NK-92 treated with Interleukin-12 subunit alpha and Interleukin-12 subunit beta, amount 100 ng/mL, for 24 hours (cell line): ENCODE measurements at regions not wholly inside any gene's neighbourhood (a gene's known extent, or its start where the extent isn't known, plus 50 kb on each side); places are given as distances from the start of the nearest gene placed in this dataset.

ENCODE experiments used
- DNase-seq: peaks from one replicate; lab custom pipeline; 2025; lab: John Stamatoyannopoulos, UW

DNA sequence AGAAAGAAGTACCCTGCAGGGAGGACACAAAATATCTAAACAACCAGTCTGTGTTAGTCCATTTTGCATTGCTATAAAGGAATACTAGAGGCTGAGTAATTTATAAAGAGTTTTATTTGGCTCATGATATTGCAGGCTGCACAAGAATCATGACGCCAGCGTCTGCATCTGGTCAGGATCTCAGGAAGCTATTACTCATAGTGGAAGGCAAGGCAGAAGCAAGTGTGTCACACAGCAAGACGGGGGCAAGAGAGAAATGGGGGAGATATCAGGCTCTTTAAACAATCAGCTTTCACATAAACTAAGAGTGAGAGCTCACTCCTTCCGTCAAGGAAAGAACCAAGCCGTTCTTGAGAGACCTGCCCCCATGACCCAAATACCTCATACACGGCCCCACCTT, 614.8 kb downstream of the ZIC1 start:
- DNase-seq: no peak

DNA sequence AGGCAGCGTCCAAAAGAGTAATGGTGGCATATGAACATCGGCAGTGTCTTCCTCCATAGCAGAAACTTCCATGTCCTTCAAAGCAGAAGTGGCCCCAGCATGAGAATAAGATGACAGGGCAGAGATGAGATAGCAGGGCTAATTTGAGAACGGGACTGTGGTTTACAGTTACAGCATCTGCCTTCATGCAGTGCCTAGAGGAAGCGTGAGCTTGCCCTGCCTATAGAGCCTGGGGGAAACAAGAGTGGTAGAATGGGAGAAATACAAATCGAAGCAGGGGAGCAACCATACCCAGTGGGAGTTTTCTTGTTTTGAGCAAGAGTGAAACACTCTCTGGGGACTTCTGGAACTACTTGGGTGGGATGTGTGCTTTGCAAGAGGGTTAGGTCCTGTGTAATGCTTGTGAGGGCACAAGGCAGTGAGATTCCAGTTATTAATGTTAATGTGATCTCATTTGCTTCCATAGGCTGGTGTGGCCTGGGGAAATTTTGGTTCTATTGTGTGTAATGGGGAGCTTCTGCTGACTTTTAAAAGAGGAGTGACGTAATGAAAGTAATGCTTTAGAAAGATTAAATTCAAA, 616.9 kb downstream of the ZIC1 start:
- DNase-seq: no peak

DNA sequence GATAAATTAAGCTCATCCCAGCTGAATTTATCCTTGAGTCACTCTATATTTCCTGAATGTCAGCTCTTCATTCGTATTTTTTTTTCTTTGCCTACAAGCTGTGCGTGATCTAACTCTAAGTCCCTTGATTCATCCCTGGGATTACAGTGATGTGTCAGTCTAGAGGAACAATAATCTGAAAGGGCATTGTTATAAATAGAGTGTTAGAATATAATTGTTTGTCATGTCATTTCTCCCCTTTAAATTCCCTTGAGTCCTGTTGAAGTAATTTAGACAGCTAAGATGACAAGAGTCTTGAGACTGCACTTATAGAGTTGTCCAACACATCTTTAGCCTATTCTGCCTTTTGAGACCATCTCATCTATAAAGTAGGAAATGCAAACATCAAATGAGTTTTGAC, 621.8 kb downstream of the ZIC1 start:
- no peak for DNase-seq

DNA sequence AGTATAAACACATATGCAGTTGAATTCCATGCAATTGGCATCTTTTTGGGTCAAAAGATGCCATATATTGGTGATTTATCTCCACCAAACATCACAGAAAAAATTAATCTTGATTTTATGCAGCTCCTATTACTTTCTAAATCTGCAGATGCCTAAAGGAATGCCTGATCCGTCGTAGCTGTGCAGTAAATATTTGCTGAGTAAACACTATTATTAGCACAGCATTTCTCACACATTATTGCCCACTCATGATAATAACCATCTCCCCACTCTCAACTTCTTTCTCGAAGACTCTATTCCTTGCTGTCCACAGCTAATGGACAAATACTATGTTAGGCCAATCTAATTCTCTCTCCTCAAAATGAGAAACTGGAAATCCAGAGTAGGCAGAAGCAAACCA, 625.2 kb downstream of the ZIC1 start:
- no peak for DNase-seq

DNA sequence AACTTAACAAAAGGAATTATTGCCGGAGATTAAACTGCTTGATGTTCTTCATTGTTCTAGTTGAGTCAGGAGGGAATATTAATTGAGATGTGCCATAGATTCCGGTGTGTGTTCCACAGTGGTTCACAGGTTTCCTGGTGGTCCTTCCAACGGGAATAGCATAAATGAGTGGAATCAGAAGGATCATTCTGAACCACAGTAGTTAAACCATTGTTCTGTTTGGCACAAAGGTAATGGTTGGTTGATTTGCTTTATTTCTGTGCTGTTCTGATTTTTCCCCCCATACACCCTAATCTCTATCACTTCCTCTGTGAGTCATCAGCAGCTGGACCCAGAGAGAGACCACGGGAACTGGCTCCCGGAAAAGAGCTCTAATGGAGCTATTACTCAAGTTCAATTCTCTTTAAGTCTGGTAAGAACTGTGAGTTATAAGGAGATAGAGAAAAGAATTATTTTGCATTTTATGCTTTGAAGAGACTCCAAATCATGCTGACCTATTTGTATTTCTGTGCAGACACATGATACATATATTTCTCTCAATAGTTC, 627.2 kb downstream of the ZIC1 start:
- no peak for DNase-seq

DNA sequence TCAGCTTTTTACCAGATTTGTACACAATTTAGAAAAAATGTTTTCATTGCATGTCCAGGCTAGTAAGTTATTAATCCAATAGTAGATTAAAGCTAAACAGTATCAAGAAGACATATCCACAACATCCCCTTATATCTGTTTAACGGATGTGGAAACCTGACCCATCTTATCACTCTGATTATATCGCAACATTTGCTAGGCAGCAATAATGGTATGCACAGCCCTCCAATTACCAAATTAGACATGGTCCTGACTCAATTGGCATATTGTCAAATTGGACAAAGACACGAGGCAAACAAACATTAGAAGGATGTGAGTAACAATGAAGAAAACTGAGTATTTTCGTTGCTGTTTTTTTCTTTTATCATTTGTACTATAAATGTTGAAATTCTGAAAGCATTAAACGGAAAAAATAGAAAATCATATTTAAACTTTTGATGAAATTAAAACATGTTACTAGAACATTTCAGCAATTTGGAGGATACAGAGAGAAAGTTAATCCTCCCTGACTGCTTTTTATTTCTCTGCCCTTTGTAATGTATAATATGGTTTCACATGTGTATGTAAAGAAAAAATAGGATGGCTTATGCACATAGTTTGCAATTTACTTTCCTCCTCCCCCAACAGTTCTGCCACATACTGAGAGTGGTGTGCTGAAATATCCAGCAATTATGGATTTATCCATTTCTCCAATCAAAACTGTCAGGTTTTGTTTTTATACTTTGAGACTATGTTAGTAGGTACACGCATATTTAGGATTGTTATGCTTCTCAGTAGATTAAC, 633.7 kb downstream of the ZIC1 start:
- no peak for DNase-seq

DNA sequence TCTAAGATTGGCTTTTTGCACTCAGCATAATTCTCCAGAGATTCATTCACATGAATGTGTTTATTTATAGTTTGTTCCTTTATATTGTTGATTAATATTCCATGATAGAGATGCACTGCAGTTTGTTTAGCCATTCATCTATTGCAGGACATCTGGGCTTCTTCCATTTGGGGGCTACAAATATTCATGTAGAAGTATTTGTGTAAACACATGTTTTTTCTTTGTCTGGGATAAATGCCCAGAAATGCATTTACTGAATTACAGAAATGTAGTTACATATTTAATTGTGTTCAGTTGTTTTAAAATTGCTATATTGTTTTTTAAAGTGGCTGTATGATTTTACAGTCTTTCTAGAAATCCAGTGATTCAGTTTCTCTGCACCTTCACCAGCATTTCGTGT, 635.0 kb downstream of the ZIC1 start:
- no peak for DNase-seq

DNA sequence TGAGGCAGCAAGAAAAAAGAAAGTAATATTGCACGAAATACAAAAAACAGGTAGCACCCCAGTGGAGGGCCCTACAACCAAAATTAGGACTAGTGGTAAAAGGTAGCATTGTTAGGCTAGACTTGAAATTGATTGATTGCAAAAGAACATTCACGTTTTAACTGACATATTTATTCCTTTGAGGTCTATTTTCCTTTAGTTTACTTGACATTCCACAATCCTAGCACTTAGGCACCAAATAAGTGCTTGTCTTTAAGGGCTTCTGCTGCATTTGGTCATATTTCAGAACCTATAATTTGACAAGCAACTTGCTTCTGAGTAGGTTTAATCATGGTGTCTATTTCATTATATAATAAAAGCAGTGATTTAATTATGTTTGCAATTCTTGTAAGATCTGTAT, 642.7 kb upstream of the AGTR1 start:
- no peak for DNase-seq

DNA sequence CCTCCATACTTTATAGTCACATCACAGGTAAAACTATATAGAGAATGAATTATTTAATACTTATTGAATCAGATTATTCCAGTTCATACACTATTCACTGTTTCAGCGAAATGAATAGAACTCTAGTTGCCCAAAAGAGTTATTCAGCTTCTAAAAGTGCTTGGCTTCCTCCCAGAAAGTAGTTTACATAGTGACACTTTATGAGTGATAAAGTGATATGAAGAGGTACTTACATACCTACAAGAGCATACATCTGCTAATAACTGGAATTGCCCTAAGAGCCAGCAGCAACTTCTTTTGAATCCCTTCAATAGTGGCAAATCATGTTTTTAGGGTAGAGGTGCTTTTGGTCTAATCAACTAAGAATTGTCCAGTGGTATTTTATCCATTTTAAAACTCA, 635.1 kb upstream of the AGTR1 start:
- DNase-seq: no peak

DNA sequence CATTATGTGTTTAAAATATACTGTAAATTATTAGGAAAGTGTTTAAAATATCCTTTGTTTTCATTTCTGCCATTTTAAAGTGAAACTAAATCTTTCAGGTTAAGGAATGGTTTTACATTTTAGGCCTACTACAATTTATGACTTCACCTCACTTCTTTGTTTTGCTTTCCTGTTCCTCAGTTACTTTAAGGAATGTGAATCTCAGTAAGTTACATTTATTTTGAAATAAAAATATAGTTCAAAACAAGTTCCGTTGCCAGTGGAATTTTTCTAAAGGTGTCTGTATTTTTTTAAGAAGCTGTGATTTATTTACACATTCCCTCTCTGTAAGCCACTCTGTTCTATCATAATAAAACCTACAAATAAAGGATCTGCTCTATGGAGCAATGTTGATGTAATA, 630.9 kb upstream of the AGTR1 start:
- no peak for DNase-seq

DNA sequence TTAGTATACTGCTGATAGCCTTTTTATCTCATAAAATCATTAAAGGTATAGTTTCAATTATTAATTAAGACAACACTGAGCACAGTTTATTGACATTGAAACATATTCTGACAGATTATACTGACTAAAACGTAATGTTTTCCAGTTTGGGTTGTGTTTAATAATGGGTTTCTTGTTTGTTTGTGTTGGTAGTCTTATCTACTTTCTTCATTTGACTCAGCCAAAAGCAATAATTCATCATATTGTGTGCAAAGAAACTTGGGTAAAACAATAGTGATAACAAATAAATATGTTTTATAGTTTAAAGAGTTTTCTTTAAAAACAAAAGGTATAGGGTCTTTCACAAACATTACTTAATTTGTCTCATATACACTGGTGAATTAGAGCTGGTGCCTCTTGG, 629.2 kb upstream of the AGTR1 start:
- DNase-seq: no peak

DNA sequence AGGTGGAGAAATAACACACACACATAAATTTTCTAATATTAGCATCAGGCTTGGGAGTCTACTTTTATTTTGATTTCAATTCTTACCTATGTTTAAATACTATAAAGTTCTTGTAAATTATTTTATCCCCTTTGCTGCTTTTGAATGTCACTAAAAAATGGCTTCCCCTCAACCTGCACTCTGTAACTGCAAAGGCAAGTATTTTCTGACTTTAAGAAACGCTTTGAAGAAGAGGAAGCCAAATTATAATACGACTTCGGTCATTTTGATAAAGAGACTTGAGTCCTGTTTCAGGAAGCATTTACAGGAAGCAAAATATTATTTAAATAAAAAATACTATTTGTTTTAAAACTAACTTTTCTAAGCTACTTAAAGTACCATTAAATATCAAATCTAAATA, 627.7 kb upstream of the AGTR1 start:
- DNase-seq: no peak

DNA sequence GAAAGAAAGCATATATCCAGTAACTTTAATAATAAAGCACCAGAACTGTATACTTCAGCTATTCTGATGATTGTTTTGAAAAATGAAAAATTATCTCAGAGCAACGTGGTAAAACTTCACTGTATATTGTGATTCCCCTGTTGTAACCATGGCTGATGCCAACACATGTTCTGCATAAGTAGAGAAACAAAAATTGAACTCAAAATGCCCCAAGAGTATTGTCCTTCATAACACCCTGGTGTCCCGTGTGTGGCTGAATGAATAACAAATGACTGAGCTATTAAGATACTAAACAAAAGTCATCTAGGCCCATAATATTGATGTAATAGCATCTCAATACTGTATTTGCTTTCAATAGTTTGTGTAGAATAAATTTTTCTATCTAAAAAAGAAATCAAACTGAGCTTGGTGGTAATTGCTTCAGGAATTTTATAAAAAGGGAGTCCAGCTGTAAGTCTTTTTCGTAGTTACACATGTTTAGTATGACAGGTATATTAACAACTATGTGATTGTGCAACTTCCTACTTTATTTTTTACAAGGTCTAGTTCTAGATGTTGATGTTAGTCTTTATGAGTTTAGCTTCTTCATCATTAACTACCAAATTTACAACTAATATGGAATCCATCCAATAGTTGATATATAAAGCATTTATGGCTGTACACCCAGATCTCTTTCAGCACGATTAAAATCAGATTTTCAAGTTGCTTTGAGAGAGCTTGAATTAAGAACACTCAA, 623.8 kb upstream of the AGTR1 start:
- no peak for DNase-seq

DNA sequence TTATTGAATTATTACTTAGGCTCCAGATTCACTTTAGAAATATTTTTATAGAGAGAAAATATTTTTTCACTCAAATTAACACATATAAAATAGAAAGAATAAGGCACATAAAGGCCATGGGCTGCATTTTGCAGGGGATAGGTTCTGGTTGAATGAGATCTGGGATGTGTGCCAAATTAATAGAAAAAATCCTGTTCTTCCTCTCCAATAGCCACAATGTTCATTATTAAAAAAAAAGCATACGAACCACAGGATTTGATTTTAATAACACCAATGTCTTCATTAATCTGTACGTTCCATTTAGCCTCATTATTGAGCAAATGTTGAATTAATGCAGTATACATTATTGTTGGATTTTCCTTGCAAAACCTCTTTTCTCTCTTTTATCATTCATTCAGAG, 622.8 kb upstream of the AGTR1 start:
- DNase-seq: no peak

DNA sequence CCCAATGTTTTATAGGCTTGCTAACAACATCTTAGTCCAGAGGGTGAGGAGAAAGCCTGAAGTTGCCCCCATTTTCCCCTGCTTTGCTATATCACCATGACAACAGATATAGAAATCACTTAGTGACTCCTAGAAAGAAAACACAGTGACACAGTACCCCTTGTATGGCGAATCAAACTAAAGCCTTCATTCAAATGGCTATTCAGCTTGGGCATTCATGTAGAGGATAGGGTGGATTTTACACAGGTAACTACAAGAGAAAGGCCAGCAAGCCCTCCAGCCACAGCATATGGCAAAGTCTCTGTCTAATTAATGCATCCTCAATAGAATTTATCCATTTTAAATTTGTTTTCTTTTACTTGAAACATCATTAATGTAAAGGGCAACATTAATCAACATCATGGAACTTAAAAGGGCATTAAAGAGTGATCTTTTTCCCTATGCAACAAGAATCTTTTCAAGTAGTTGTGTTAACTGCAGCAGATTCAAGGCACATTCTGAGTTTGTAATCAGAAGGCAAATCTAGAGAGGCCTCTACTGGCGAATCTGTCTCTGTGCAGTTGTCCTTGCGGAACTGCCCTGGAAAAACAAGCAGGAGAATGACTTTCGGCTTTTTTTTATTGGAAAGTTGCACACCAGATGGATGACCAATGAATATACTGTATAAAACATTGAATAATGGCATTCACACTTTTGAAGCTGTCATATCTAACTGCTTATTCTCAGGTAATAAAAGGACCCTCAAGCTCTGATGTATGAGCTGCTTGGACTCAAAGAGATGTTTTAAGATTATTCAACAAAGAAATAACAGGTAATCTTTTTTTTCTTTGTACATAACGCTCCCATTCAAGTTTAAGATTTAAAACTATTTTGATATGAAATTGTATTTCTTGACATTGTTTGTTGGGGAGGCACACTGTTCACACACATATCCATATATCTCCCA, 621.7 kb upstream of the AGTR1 start:
- DNase-seq: no peak

DNA sequence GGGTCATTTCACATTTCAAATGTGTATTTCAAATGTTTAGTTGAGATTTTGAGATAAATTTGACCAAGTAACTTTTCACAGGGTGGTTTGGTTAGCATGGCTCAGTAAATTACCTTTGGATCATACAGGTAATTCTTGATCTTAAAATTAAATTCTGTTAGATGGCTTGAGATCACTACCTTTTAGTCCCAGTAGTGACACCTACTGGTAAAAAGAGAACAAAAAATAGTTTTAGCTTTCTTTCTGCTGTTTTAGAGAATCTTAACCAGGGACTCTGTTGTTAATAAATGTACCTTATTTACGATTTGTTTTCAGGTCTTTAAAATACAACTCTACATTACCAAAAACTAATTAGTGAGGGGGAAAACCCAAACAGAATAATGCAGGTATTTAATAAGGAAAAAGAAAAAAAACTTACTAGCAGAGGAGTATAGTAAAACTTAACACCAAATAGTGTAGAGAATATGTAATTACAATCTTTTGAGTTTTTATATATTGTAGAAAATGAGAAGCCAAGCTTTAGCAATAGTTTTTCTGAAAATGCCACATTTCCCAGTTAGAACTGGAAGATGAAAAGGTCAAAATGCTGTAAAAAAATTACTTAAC, 620.3 kb upstream of the AGTR1 start:
- no peak for DNase-seq

DNA sequence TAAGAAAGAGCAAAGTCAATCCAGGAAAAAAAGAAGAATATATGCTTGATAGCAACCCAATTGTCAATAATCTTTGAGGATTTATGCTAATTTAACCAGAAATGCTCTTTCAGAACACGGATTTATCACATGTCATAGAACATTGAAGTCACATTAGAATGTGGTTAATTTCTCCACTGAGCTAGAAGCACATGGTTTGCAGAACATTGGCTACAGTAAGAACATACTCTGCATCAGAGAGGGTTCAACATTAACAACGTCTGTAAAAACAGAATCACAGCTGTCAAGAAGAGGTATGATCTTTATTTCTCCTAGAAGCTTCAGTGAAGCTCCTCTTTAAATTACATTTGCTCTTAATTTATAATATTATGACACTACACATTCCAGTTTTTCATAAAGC, 619.7 kb upstream of the AGTR1 start:
- no peak for DNase-seq

DNA sequence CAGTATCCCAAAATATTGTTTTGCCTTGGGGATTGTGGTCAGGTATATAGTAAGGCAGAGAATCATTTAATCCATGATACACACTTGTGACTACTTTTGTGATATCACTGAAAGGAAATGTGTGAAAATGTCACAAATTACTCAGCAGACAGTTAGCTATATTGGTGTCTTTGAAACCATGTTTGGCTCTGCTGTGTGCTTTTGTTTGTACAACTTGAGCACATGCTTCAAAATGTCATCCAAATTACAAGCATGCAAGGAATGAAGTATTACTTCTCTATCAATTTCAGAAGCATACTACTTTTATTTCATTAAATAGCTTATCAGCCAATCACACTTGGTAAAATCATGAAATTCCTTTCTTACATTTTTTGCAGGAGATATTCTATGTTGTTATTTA, 619.0 kb upstream of the AGTR1 start:
- DNase-seq: no peak

DNA sequence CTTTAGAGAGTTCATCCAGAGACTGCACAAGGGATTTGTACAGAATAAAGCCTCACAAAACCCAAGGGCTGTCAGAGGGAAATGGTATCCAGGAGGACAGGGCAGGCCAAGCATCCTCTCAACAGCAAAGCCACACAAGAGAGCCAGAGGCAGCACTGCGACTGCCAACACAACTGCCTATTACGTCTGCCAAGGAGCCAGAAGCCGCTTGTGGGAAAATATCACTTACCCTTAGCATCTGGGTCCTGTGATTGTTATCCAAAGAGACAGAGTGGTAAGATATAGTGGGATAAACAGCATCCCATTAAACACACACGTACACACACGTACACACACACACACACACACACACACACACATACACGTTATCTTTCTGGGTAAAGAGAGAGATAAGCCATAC, 618.3 kb upstream of the AGTR1 start:
- DNase-seq: no peak

DNA sequence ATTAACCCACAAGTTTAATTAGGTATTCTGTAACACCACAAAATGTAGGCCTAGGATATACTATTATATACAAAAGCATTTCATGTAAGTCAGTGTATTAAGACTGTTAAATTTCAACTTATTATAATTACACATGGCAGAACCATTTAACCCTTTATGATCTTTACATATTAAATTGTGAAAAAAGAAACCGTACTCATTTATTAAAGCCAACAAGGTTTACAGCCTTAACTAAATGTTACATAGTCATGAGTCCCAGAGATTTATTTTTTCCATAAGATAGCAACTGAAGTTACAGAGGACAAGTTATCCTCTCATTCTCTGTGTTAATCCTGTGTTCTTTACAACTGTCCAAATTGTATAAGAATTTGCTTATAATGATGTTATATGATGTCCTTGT, 615.8 kb upstream of the AGTR1 start:
- no peak for DNase-seq

DNA sequence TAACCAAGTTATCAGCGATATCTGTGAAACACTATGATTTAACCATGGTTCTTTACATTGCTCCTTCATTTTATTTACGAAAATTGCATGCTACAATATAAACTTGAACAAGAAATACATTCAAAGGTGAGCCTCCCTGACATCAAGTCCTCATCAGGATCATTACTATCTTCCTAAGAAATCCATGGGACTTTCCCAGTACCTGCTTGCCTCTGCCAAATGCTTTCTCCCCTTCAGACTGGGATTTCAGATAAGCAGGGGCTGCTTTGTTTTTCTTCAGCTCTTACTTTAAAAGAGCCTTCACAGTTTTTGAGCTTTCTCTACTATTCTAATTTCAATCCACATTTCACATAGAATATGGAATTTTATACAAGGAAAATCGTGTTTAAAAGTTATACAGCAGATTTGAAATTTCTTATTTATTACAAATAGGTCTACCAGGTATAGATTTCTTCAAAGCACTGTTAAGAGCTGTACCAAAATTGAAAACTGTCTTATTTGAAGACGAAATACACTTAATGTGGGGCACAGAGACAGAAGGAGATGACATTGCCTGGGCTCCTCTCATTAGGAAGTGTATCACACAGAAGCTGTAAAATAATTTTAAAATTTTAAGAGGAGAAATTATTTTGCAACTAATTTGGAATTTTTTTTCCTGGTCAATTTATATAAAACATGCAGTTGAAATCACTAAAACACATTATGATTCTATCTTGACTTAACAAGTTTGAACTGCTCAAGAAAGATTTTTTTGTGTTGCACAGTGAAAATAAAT, 615.0 kb upstream of the AGTR1 start:
- no peak for DNase-seq
